ENCODE measurements at regions not wholly inside any gene's neighbourhood (a gene's known extent, or its start where the extent isn't known, plus 50 kb on each side); places are given as distances from the start of the nearest gene placed in this dataset.

DNA sequence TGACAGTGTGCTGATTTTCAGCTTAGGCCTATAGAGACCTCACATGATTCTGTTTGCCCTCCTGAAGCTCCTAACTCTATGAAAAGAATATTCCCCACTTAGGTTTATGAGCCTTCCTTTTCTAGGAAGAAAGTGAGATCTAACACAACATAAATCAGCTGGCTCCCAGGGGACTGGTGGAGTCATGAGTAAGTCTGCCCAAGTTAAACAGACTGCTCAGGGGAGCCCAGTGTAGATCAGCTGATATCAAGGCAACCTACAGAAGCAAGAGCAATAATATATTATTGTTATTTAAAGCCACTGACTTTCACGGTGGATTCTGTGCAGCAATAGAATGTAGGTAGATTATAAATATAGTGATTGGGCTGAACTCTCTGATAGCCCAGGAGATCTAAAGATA, 1978.6 kb upstream of the CDH6 start:
- Histone ChIP-seq H3K36me3 (no peaks in the 10 kb centered on the region), H3K4me3 (no peak overlapping the region), H3K27ac (no peak overlapping the region), H3K27me3 (no peaks in the 10 kb centered on the region), H3K9me3 (peaks cover 0 to 2% of the 10 kb centered on the region in 2 donors), H3K4me1 (no peaks in the 10 kb centered on the region)
- TF ChIP-seq, protein P1, sequence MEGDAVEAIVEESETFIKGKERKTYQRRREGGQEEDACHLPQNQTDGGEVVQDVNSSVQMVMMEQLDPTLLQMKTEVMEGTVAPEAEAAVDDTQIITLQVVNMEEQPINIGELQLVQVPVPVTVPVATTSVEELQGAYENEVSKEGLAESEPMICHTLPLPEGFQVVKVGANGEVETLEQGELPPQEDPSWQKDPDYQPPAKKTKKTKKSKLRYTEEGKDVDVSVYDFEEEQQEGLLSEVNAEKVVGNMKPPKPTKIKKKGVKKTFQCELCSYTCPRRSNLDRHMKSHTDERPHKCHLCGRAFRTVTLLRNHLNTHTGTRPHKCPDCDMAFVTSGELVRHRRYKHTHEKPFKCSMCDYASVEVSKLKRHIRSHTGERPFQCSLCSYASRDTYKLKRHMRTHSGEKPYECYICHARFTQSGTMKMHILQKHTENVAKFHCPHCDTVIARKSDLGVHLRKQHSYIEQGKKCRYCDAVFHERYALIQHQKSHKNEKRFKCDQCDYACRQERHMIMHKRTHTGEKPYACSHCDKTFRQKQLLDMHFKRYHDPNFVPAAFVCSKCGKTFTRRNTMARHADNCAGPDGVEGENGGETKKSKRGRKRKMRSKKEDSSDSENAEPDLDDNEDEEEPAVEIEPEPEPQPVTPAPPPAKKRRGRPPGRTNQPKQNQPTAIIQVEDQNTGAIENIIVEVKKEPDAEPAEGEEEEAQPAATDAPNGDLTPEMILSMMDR (IDR thresholded peaks at IDR 0.05) = no peak
- TF ChIP-seq EP300 (IDR thresholded peaks at IDR 0.05; ENCODE audit: low read depth) (no peak), POLR2A (IDR thresholded peaks at IDR 0.05) (no peak), POLR2AphosphoS5 (IDR thresholded peaks at IDR 0.05) (no peak)
- intact Hi-C loops (cut with DNase I; ENCODE audit: low total_unique reads) (no loop called here), in situ Hi-C loops (cut with MboI; ENCODE audit: low pct_ligation_motif_present in 1 of 4, low pct_unique_long_range_greater_than_20kb in 1 of 4, low sequenced_read_pairs in 3 of 4) (no loop called here)
- 46 to 67% methylated on average over 1 of the region's 1 CpG for WGBS, 2 donors (ENCODE audit: low coverage in 1 of 2)
- no peak for DNase-seq

DNA sequence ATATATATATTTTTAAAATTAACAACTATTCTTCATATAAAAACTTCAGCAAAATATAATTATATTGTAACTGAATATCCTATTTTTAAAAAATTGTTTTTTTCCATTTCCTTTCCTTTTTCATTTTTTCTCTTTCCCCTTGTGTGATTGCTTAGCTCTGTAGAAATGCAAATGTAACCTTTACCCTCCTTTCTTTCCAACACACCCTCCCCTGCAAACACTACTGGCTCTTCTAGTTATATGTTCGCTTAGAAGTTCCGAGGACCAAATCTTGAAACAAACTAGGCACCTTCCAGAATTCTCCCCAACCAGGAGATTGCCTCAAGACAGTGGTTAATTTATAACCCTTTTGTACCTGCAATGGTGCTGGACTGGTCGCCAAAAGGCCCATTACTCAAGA, 1980.0 kb upstream of the CDH6 start:
- intact Hi-C loops (cut with DNase I; ENCODE audit: low total_unique reads) (no loop called here), in situ Hi-C loops (cut with MboI; ENCODE audit: low pct_ligation_motif_present in 1 of 4, low pct_unique_long_range_greater_than_20kb in 1 of 4, low sequenced_read_pairs in 3 of 4) (no loop called here)
- peaks cover 0 to 2% of the 10 kb centered on the region in 2 donors for H3K9me3 ChIP-seq
- no peak for DNase-seq
- no peaks in the 10 kb centered on the region for H3K36me3 ChIP-seq
- H3K4me1 ChIP-seq = no peaks in the 10 kb centered on the region
- TF ChIP-seq, protein P1 (IDR thresholded peaks at IDR 0.05) = no peak
- TF ChIP-seq EP300 (IDR thresholded peaks at IDR 0.05; ENCODE audit: low read depth) (no peak), POLR2AphosphoS5 (IDR thresholded peaks at IDR 0.05) (no peak), POLR2A (IDR thresholded peaks at IDR 0.05) (no peak)
- no peak overlapping the region for H3K4me3 ChIP-seq
- H3K27me3 ChIP-seq = no peaks in the 10 kb centered on the region
- WGBS, 2 donors (ENCODE audit: low coverage in 1 of 2) = 57 to 65% methylated on average over 3 of the region's 3 CpGs
- no peak overlapping the region for H3K27ac ChIP-seq

DNA sequence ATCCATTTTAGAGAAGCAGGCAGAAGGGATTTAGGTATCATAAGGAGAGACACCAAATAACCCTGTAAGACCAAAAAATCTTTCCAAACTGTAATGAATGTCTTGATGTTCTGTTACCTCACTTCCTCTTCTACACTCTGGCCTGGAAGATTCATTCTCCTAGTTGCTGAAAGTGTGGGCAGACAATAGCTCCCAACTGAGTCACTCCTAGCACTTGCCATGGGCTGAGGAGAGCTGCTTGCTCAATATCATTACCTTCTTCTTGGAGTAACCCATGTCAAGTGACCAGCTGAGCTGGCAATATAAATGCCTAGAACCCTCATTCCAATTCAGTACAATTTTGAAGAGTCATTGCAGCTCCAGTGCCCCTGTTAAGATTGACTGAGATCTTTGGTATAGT, 1985.5 kb upstream of the CDH6 start:
- Histone ChIP-seq H3K9me3 (peaks cover 0 to 5% of the 10 kb centered on the region in 2 donors), H3K27me3 (no peaks in the 10 kb centered on the region), H3K4me1 (no peaks in the 10 kb centered on the region), H3K4me3 (no peak overlapping the region), H3K27ac (no peak overlapping the region), H3K36me3 (no peaks in the 10 kb centered on the region)
- no peak for DNase-seq
- in situ Hi-C loops (cut with MboI; ENCODE audit: low pct_ligation_motif_present in 1 of 4, low pct_unique_long_range_greater_than_20kb in 1 of 4, low sequenced_read_pairs in 3 of 4) = no loop called here
- intact Hi-C loops (cut with DNase I; ENCODE audit: low total_unique reads) = no loop called here
- TF ChIP-seq POLR2AphosphoS5 (IDR thresholded peaks at IDR 0.05) (no peak), EP300 (IDR thresholded peaks at IDR 0.05; ENCODE audit: low read depth) (no peak), POLR2A (IDR thresholded peaks at IDR 0.05) (no peak)
- TF ChIP-seq, protein P1 (IDR thresholded peaks at IDR 0.05) = no peak

DNA sequence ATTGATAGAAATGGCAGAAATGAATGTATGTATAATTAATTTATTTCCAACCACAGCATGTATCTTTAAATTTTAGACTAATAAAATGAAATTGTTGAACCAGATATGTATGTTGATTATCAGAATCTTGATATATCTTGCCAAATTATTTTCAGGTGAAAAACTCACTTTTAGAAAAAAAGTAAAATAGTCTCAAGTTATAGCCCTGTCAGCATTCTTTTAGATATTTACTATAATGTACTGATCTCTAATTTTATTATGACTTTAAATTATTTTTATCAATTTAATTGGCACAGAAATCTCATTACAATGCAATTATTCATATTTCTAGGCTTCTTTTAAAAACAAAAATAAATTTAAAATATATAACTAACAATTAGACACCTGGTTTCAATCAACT, 1990.4 kb upstream of the CDH6 start:
- H3K4me1 ChIP-seq = no peaks in the 10 kb centered on the region
- in situ Hi-C loops (cut with MboI; ENCODE audit: low pct_ligation_motif_present in 1 of 4, low pct_unique_long_range_greater_than_20kb in 1 of 4, low sequenced_read_pairs in 3 of 4) = no loop called here
- H3K9me3 ChIP-seq = peaks cover 0 to 5% of the 10 kb centered on the region in 2 donors
- H3K4me3 ChIP-seq = no peak overlapping the region
- no peak overlapping the region for H3K27ac ChIP-seq
- intact Hi-C loops (cut with DNase I; ENCODE audit: low total_unique reads) = no loop called here
- TF ChIP-seq POLR2A (IDR thresholded peaks at IDR 0.05) (no peak), EP300 (IDR thresholded peaks at IDR 0.05; ENCODE audit: low read depth) (no peak), POLR2AphosphoS5 (IDR thresholded peaks at IDR 0.05) (no peak)
- TF ChIP-seq, protein P1 (IDR thresholded peaks at IDR 0.05) = no peak
- no peak for DNase-seq
- H3K36me3 ChIP-seq = no peaks in the 10 kb centered on the region
- H3K27me3 ChIP-seq = no peaks in the 10 kb centered on the region
